Endothelial cell of umbilical vein (primary cell): ENCODE measurements at regions not wholly inside any gene's neighbourhood (a gene's known extent, or its start where the extent isn't known, plus 50 kb on each side); places are given as distances from the start of the nearest gene placed in this dataset.

ENCODE experiments used
- BruUV-seq: library from RNA; stranded (reverse); fragments of 400-500 nt; replicated peaks from 2 replicates; lab custom pipeline; 2021; lab: Mats Ljungman, UMichigan
- CTCF ChIA-PET: fragments of 300-600, 350-600 bp; sonication (Branson Sonifier 250); formaldehyde crosslinking; loops from one replicate; lab custom pipeline; 2021; ENCODE audit warnings: antibody characterized with exemption, inconsistent platforms; lab: Charles Lee
- POLR2A ChIA-PET: fragments of 300-600, 350-600 bp; sonication (Branson Sonifier 250); formaldehyde crosslinking; loops from one replicate; lab custom pipeline; 2021; ENCODE audit warnings: antibody characterized with exemption, inconsistent platforms; lab: Charles Lee
- DNase-seq: peaks from one replicate; pipeline ENCODE4 v3.0.0-alpha.2; 2011; ENCODE audit warnings: low read depth, low spot score
- FAIRE-seq: peaks from 2 replicates; lab custom pipeline; 2011; peaks lifted over from hg19 to GRCh38; lab: Jason Lieb, UNC
- H2AFZ ChIP-seq: 2 replicates; pipeline ENCODE4 v1.6.0; 2012; ENCODE audit warnings: low read depth, low read length, control low read depth, inconsistent platforms
- H3K27ac ChIP-seq: 2 replicates; pipeline ENCODE4 v1.5.1; 2011; ENCODE audit warnings: low read depth, mild to moderate bottlenecking, control low read depth, low read length, moderate library complexity; ENCODE audit not compliant: insufficient read depth
- H3K27me3 ChIP-seq, 2 experiments: 2 replicates each; pipeline versions ENCODE4 v1.6.0 to v1.6.1; 2011; ENCODE audit warnings: low read length in 2 of 2, mixed read lengths in 1 of 2; ENCODE audit not compliant: control insufficient read depth in 2 of 2, insufficient read depth in 2 of 2
- H3K36me3 ChIP-seq, 2 experiments: 2 replicates in 1 of 2; 3 replicates in 1 of 2; pipeline ENCODE4 v1.5.1; 2011; ENCODE audit warnings: low read length in 2 of 2, mild to moderate bottlenecking in 1 of 2, moderate library complexity in 1 of 2; ENCODE audit not compliant: control insufficient read depth in 2 of 2, insufficient read depth in 2 of 2; ENCODE audit errors: extremely low read depth in 1 of 2
- H3K4me1 ChIP-seq: 3 replicates; pipeline ENCODE4 v1.5.1; 2011; ENCODE audit warnings: mild to moderate bottlenecking, low read length; ENCODE audit not compliant: control insufficient read depth, insufficient read depth; ENCODE audit errors: extremely low read depth
- H3K4me2 ChIP-seq: 2 replicates; pipeline ENCODE4 v1.6.1; 2011; ENCODE audit warnings: low read length, control low read depth, mixed read lengths; ENCODE audit not compliant: insufficient read depth
- H3K4me3 ChIP-seq, 3 experiments: fragments of 200-600 bp in 1 of 3; sonication (generic), shearing (Covaris generic) in 1 of 3; replicated peaks in 1 of 3; 2 replicates each; pipeline ENCODE4 v1.5.1; 2011 to 2016; ENCODE audit warnings: control low read depth in 3 of 3, low read length in 3 of 3, mild to moderate bottlenecking in 2 of 3, inconsistent platforms in 1 of 3, low read depth in 1 of 3, moderate library complexity in 1 of 3; ENCODE audit not compliant: insufficient read depth in 1 of 3
- H3K79me2 ChIP-seq: 2 replicates; pipeline ENCODE4 v1.6.0; 2012; ENCODE audit warnings: low read length, inconsistent platforms; ENCODE audit not compliant: control insufficient read depth, insufficient read depth
- H3K9ac ChIP-seq: replicated peaks from 2 replicates; pipeline ENCODE3; 2011; ENCODE audit warnings: low read length, control low read depth; ENCODE audit not compliant: insufficient read depth; ENCODE audit errors: extremely low read depth
- H3K9me1 ChIP-seq: replicated peaks from 3 replicates; pipeline ENCODE4 v1.6.0; 2011; ENCODE audit warnings: mild to moderate bottlenecking, low read length; ENCODE audit not compliant: control insufficient read depth, insufficient read depth; ENCODE audit errors: extremely low read depth
- H3K9me3 ChIP-seq: replicated peaks from 2 replicates; pipeline ENCODE4 v1.5.1; 2012; ENCODE audit warnings: low read length, inconsistent platforms; ENCODE audit not compliant: control insufficient read depth, insufficient read depth
- H4K20me1 ChIP-seq: replicated peaks from 2 replicates; pipeline ENCODE3; 2011; ENCODE audit warnings: mild to moderate bottlenecking, low read length; ENCODE audit not compliant: control insufficient read depth, insufficient read depth; ENCODE audit errors: extremely low read depth
- CTCF ChIP-seq, 2 donors: IDR thresholded peaks; 1 replicate in 1 of 2; 2 replicates in 1 of 2; pipeline ENCODE4 v1.5.1; 2011; ENCODE audit warnings: low read length in 2 of 2, mild to moderate bottlenecking in 2 of 2, moderate library complexity in 2 of 2, control low read depth in 1 of 2, inconsistent platforms in 1 of 2, low read depth in 1 of 2; ENCODE audit not compliant: insufficient read depth in 1 of 2; ENCODE audit errors: extremely low read depth in 1 of 2
- EZH2 ChIP-seq: IDR thresholded peaks from 2 replicates; pipeline ENCODE4 v1.6.1; 2012; ENCODE audit warnings: borderline replicate concordance, low read depth, mild to moderate bottlenecking, moderate library complexity, low read length, inconsistent platforms; ENCODE audit not compliant: severe bottlenecking
- FOS ChIP-seq: IDR thresholded peaks from 2 replicates; pipeline ENCODE4 v1.6.1; 2011; ENCODE audit warnings: mild to moderate bottlenecking, low read length, moderate library complexity, borderline replicate concordance; ENCODE audit not compliant: insufficient read depth
- GATA2 ChIP-seq: IDR thresholded peaks from 2 replicates; pipeline ENCODE4 v1.7.0; 2011; ENCODE audit warnings: low read depth, mild to moderate bottlenecking, moderate library complexity, mixed read lengths, low read length; ENCODE audit not compliant: insufficient read length, insufficient read depth
- JUN ChIP-seq: IDR thresholded peaks from 2 replicates; pipeline ENCODE4 v1.6.1; 2011; ENCODE audit warnings: borderline replicate concordance, low read depth; ENCODE audit not compliant: insufficient read length, insufficient read depth
- MYC ChIP-seq: IDR thresholded peaks from one replicate; pipeline ENCODE4 v1.6.1; 2011; ENCODE audit warnings: mild to moderate bottlenecking, low read depth, low read length
- POLR2A ChIP-seq: IDR thresholded peaks from 2 replicates; pipeline ENCODE4 v1.6.1; 2012; ENCODE audit warnings: low read depth, mild to moderate bottlenecking, control low read depth, low read length
- POLR2AphosphoS5 ChIP-seq: IDR thresholded peaks from 2 replicates; pipeline ENCODE4 v1.6.1; 2012; ENCODE audit warnings: low read depth, mild to moderate bottlenecking, control low read depth, low read length, moderate library complexity; ENCODE audit not compliant: insufficient read depth
- dilution Hi-C: fragments of 300-500 bp; cut with MboI; formaldehyde crosslinking; loops from one replicate; pipeline ENCODE4 v1.15.0; 2019; ENCODE audit warnings: low sequenced_read_pairs; ENCODE audit not compliant: extremely low pct_ligation_motif_present
- intact Hi-C: fragments of 100-400 bp; cut with micrococcal nuclease; formaldehyde crosslinking; loops from one replicate; pipeline ENCODE4 v1.10.0; 2022
- TF ChIP-seq, protein P1 (sequence below): IDR thresholded peaks from 2 replicates; pipeline ENCODE4 v1.6.1; 2011; ENCODE audit not compliant: insufficient read depth, insufficient read length

DNA sequence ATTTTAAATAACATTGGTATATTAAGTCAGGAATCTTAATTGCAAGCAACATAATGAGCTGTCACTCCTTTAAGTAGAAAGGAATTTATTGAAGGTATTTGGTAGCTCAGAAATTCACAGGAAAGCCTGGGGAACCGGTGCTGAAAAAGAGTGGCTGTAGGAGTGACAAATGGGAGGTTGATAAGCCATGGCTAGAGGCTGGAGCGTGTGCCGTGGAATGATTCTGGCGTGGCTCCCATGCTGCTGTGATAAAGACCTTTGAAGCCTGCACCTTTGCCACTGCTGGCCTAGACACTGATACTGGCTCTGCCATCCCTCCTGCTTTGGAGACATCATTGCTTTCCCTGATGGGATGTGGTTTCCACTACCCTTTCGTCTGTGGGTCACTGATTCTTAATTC lies 65.7 kb upstream of the ATG10 start:
- Histone ChIP-seq H3K4me1 (no peaks in the 10 kb centered on the region), H4K20me1 (no peaks in the 10 kb centered on the region), H3K9ac (no peak overlapping the region), H3K4me3 (no peak overlapping the region), H3K27ac (no peak overlapping the region), H3K36me3 (no peaks in the 10 kb centered on the region), H3K27me3 (peaks cover 2% of the 10 kb centered on the region in 2 experiments), H2AFZ (no peak overlapping the region), H3K4me2 (no peak overlapping the region), H3K79me2 (no peaks in the 10 kb centered on the region), H3K9me3 (no peaks in the 10 kb centered on the region), H3K9me1 (no peaks in the 10 kb centered on the region)
- POLR2A ChIA-PET = no interaction called here
- dilution Hi-C loops (no loop called here), intact Hi-C loops (no loop called here)
- CTCF ChIA-PET = interaction anchor here (0.8 to 2.0 kb wide), 3 partner anchors 9 to 260 kb away, joined by 3 to 4 read pairs (median 3); no protein-coding TSS in a partner anchor
- FAIRE-seq = no peak
- no peak for DNase-seq
- BruUV-seq = no TSS peak
- TF ChIP-seq POLR2A = no peak
- TF ChIP-seq CTCF (IDR thresholded peaks at IDR 0.05; ENCODE audit: extremely low read depth in 1 of 2, insufficient read depth in 1 of 2, low read depth in 1 of 2, low read length in 2 of 2) = no peak
- TF ChIP-seq, protein P1, sequence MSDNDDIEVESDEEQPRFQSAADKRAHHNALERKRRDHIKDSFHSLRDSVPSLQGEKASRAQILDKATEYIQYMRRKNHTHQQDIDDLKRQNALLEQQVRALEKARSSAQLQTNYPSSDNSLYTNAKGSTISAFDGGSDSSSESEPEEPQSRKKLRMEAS = no peak
- no peak for TF ChIP-seq FOS
- no peak for TF ChIP-seq EZH2
- TF ChIP-seq JUN = no peak
- no peak for TF ChIP-seq POLR2AphosphoS5
- TF ChIP-seq MYC = no peak
- no peak for TF ChIP-seq GATA2
